Limb (tissue), 2 donors: ENCODE measurements at regions not wholly inside any gene's neighbourhood (a gene's known extent, or its start where the extent isn't known, plus 50 kb on each side); places are given as distances from the start of the nearest gene placed in this dataset.

Experiments used
- DNase-seq, 2 donors: peaks; one replicate each; pipeline ENCODE4 v3.0.0-alpha.2; 2016; ENCODE audit errors: extremely low spot score in 2 of 2

GRCh38 chr9:100959226-100959625, 69.3 kb upstream of the PLPPR1 start:
- no peak for DNase-seq
